Central memory CD8-positive, alpha-beta T cell (primary cell): ENCODE measurements at regions not wholly inside any gene's neighbourhood (a gene's known extent, or its start where the extent isn't known, plus 50 kb on each side); places are given as distances from the start of the nearest gene placed in this dataset.
"Not testable (repeated sequence)": the region's sequence is repeated elsewhere in the genome, so short reads cannot be mapped to it uniquely, and the experiment has no call there.

Experiments used
- ATAC-seq: fragments of 150-1000 bp; cut with Tn5 transposase; replicated peaks from 2 replicates; pipeline ENCODE4 v1.10.0; 2022; ENCODE audit warnings: mild to moderate bottlenecking, moderate FRiP score, moderate number of reproducible peaks; ENCODE audit not compliant: poor library complexity, severe bottlenecking; ENCODE audit errors: extremely low read depth
- DNase-seq, 2 donors: peaks; one replicate each; pipeline ENCODE4 v3.0.0; 2021; ENCODE audit warnings: low spot score in 2 of 2
- H3K27ac Mint-ChIP-seq: one replicate; pipeline ENCODE4 v1.8.0; 2022; ENCODE audit warnings: low read depth, mild to moderate bottlenecking, moderate library complexity, mixed read lengths
- H3K27me3 Mint-ChIP-seq: one replicate; pipeline ENCODE4 v1.8.0; 2022; ENCODE audit warnings: mixed read lengths
- H3K36me3 Mint-ChIP-seq: one replicate; pipeline ENCODE4 v1.8.0; 2022; ENCODE audit warnings: mild to moderate bottlenecking, moderate library complexity, mixed read lengths; ENCODE audit not compliant: insufficient read depth
- H3K4me1 Mint-ChIP-seq: one replicate; pipeline ENCODE4 v1.8.0; 2022; ENCODE audit warnings: mixed read lengths
- H3K4me3 Mint-ChIP-seq: one replicate; pipeline ENCODE4 v1.8.0; 2022; ENCODE audit warnings: mild to moderate bottlenecking, moderate library complexity, mixed read lengths
- H3K9me3 Mint-ChIP-seq: one replicate; pipeline ENCODE4 v1.8.0; 2022; ENCODE audit warnings: mixed read lengths

- Mint-ChIP-seq H3K4me3 (no peak overlapping the region), H3K9me3 (peaks cover 1% of the 10 kb centered on the region), H3K36me3 (no peaks in the 10 kb centered on the region), H3K27ac (no peak overlapping the region), H3K27me3 (no peaks in the 10 kb centered on the region), H3K4me1 (no peaks in the 10 kb centered on the region)
- DNase-seq (no peak), ATAC-seq (no peak)
Observed at GRCh38 chr2:155546721-155547555, 785.6 kb downstream of the NR4A2 start.

GRCh38 chr2:155539028-155539427, 793.5 kb downstream of the NR4A2 start:
- not testable (repeated sequence) for H3K36me3 Mint-ChIP-seq, H3K27ac Mint-ChIP-seq, H3K4me3 Mint-ChIP-seq, ATAC-seq, DNase-seq, H3K27me3 Mint-ChIP-seq, H3K9me3 Mint-ChIP-seq, H3K4me1 Mint-ChIP-seq

- Mint-ChIP-seq H3K4me1 (no peaks in the 10 kb centered on the region), H3K27me3 (no peaks in the 10 kb centered on the region), H3K27ac (no peak overlapping the region), H3K4me3 (no peak overlapping the region), H3K9me3 (peaks cover 7% of the 10 kb centered on the region), H3K36me3 (no peaks in the 10 kb centered on the region)
- DNase-seq (no peak), ATAC-seq (no peak)
Observed at GRCh38 chr2:155528034-155528433, 804.5 kb downstream of the NR4A2 start.

DNA sequence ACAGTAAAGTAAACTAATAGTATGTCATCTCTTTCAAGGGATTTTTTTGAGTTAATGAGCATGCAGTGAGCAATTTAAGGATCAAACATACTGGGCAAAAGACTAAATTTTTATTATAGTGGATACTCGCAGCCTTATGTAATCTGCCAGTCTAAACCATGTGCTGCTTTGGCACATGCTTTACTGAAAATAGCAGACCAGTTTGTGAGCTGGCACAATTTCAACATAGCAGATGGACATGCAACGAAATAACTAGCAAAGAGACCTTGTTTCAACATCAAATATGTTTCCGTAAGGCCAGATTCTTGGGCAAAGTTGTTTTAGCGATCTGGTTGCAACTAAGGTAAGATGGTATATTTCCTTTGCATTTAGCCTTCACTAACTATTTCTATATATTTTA, 807.3 kb downstream of the NR4A2 start:
- ATAC-seq (no peak), DNase-seq (no peak)
- Mint-ChIP-seq H3K9me3 (peaks cover 10% of the 10 kb centered on the region), H3K27ac (no peak overlapping the region), H3K36me3 (no peaks in the 10 kb centered on the region), H3K4me1 (no peaks in the 10 kb centered on the region), H3K27me3 (no peaks in the 10 kb centered on the region), H3K4me3 (no peak overlapping the region)

DNA sequence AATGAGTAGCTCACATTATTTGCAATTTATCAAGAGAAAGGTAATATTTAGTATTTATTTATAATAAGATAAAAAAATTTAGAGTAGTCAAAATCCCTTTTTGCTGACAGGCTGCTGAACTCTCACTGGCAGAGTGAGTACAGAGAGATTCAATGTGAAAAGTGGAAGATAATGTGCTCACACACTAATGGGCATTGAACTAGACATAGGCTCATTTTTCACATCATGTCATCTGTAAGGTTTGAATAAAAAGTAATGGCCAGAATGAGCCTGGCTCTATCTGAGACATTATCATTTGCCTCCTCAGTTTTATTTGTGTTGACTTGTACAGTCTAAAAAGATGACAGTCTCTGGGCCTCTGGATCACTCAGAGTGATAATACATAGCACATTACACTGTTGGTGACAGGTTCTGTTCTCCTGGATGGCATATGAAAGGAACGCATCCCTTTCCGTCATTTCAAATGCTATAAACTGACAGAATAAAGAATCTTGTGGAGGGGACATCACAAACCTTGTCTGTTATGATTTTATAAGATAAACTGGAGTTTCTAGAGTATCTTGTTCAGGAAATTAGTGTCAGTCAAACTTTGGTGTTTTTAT, 812.9 kb downstream of the NR4A2 start:
- Mint-ChIP-seq H3K27me3 (no peaks in the 10 kb centered on the region), H3K4me3 (no peak overlapping the region), H3K9me3 (peaks cover 12% of the 10 kb centered on the region), H3K27ac (no peak overlapping the region), H3K4me1 (no peaks in the 10 kb centered on the region), H3K36me3 (no peaks in the 10 kb centered on the region)
- DNase-seq (no peak), ATAC-seq (no peak)

- DNase-seq, result no peak
- H3K36me3 Mint-ChIP-seq, result no peaks in the 10 kb centered on the region
- H3K27me3 Mint-ChIP-seq, result no peaks in the 10 kb centered on the region
- no peak for ATAC-seq
- no peak overlapping the region for H3K27ac Mint-ChIP-seq
- H3K9me3 Mint-ChIP-seq, result peaks cover 17% of the 10 kb centered on the region
- H3K4me3 Mint-ChIP-seq, result no peak overlapping the region
- no peaks in the 10 kb centered on the region for H3K4me1 Mint-ChIP-seq
Observed at GRCh38 chr2:155518094-155518493, 814.4 kb downstream of the NR4A2 start.

DNA sequence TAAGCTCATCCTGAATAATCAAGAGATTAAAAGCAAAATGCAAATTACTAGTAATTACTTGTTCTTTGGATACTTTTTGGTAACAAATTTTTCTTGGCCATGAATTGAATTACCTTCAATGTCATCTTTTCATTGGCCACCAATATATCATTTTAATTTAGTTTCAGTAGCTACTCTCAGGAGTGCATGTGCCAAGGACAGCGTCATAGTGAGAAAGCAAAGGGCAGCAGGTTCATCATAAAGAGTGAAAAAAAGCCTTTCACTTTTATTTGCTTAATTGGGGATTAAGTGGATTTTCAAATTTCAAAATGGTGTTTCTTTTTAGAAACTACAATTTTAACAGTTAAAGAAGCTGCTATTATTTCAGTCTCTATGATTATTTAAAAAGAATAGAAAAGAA, 815.2 kb downstream of the NR4A2 start:
- no peaks in the 10 kb centered on the region for H3K27me3 Mint-ChIP-seq
- no peak for ATAC-seq

DNA sequence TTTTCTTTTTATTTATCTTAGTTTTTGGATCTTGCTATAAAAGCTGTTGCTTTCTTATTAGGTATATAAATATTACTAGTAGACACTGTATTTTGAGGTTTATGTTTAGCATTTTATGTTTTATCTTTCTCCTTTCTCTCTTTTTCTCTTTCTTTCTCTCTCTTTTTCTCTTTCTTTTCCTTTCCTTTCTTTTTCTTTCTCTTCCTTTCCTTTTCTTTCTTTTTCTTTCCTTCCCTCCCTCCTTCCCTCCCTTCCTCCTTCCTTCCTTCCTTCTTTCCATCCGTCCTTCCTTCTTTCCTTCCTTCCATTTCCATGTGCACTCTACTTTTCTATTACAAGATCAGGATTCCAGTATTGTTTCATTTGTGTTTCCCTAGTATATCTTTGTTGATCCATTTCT, 814.8 kb downstream of the KCNJ3 start:
- DNase-seq (no peak), ATAC-seq (no peak)
- no peak overlapping the region for H3K27ac Mint-ChIP-seq
- peaks cover 12% of the 10 kb centered on the region for H3K9me3 Mint-ChIP-seq
- no peaks in the 10 kb centered on the region for H3K27me3 Mint-ChIP-seq
- H3K4me3 Mint-ChIP-seq, result no peak overlapping the region
- no peaks in the 10 kb centered on the region for H3K36me3 Mint-ChIP-seq
- H3K4me1 Mint-ChIP-seq, result no peaks in the 10 kb centered on the region

More for the DNA sequence above, 815.2 kb downstream of the NR4A2 start:
- Mint-ChIP-seq H3K4me3 (no peak overlapping the region), H3K4me1 (no peaks in the 10 kb centered on the region), H3K36me3 (no peaks in the 10 kb centered on the region), H3K27ac (no peak overlapping the region), H3K9me3 (peaks cover 12% of the 10 kb centered on the region)
- no peak for DNase-seq

DNA sequence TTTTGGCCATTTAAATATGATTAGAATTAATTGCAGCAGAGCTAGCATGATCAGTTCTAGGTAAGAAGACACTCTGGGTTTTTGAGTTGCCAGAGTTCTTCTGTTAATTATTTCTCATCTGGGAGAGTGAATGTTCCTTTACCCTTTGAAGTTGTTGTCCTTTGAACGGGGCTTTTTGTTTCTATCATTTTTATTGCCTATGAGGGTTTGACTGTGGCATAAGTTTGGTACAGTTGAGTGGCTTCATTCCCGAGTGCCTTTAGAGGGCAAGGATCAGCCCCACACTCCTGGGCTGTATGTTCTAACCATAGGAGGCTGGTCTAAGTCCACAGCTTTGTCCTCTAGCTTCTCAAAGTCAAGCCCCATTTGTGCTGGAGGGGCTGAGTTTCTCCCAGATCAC, 804.3 kb downstream of the KCNJ3 start:
- Mint-ChIP-seq H3K27ac (no peak overlapping the region), H3K36me3 (no peaks in the 10 kb centered on the region), H3K27me3 (no peaks in the 10 kb centered on the region), H3K4me1 (no peaks in the 10 kb centered on the region), H3K9me3 (peaks cover 19% of the 10 kb centered on the region), H3K4me3 (no peak overlapping the region)
- DNase-seq, result no peak
- ATAC-seq, result no peak

DNA sequence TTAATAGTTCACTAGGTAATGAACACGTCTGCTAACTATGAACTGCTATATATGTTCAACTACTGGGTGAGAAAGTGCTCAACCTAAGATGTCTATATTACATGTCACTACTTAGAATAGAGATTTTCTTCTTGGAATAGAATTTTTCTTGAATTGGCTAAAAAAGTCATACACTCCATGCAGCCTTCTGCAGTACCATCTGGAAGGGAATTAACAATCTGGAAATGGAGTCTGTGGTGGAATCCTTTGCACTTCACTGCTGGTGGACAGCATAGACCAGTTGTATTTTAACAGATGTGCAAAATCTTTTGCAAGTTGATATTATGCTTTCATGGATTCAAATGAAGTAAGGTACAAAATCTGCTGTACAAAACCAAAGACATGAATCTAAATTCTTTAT, 799.6 kb downstream of the KCNJ3 start:
- ATAC-seq, result no peak
- Mint-ChIP-seq H3K27me3 (no peaks in the 10 kb centered on the region), H3K4me3 (no peak overlapping the region), H3K9me3 (peaks cover 22% of the 10 kb centered on the region), H3K27ac (no peak overlapping the region), H3K36me3 (no peaks in the 10 kb centered on the region), H3K4me1 (no peaks in the 10 kb centered on the region)
- no peak for DNase-seq

GRCh38 chr2:155494744-155495143, 796.2 kb downstream of the KCNJ3 start:
- no peaks in the 10 kb centered on the region for H3K4me1 Mint-ChIP-seq
- H3K27me3 Mint-ChIP-seq, result no peaks in the 10 kb centered on the region
- no peaks in the 10 kb centered on the region for H3K36me3 Mint-ChIP-seq
- peaks cover 28% of the 10 kb centered on the region for H3K9me3 Mint-ChIP-seq
- H3K27ac Mint-ChIP-seq, result no peak overlapping the region
- no peak for ATAC-seq
- no peak for DNase-seq
- no peak overlapping the region for H3K4me3 Mint-ChIP-seq

- H3K9me3 Mint-ChIP-seq, result peaks cover 11% of the 10 kb centered on the region
- no peak for DNase-seq
- H3K4me1 Mint-ChIP-seq, result no peaks in the 10 kb centered on the region
- no peak for ATAC-seq
- H3K27ac Mint-ChIP-seq, result no peak overlapping the region
- H3K27me3 Mint-ChIP-seq, result no peaks in the 10 kb centered on the region
- H3K36me3 Mint-ChIP-seq, result no peaks in the 10 kb centered on the region
- H3K4me3 Mint-ChIP-seq, result no peak overlapping the region
Observed at GRCh38 chr2:155485141-155485842, 786.8 kb downstream of the KCNJ3 start.

DNA sequence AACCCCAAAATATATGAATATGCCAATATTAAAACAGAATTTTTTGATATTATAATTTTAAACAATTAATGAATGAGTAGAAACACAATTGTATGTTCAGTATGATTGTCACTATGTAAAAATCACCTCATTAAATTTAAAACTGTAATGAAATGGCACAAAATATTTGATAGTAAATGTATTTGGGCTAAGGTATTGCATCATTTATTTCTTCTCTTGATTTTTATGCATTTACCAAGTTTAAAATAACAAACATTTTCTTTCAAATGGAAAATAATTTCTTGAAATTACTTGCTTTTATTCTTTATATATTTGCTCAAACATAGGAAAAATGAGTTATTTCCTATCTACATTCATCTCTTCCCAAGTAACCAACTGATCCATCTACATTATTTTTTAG, 782.6 kb downstream of the KCNJ3 start:
- H3K27ac Mint-ChIP-seq, result no peak overlapping the region

More for the DNA sequence above, 782.6 kb downstream of the KCNJ3 start:
- Mint-ChIP-seq H3K4me3 (no peak overlapping the region), H3K4me1 (no peaks in the 10 kb centered on the region), H3K36me3 (no peaks in the 10 kb centered on the region), H3K9me3 (peaks cover 13% of the 10 kb centered on the region), H3K27me3 (no peaks in the 10 kb centered on the region)
- ATAC-seq (no peak), DNase-seq (no peak)
